ENCODE measurements at regions not wholly inside any gene's neighbourhood (a gene's known extent, or its start where the extent isn't known, plus 50 kb on each side); places are given as distances from the start of the nearest gene placed in this dataset.

DNA sequence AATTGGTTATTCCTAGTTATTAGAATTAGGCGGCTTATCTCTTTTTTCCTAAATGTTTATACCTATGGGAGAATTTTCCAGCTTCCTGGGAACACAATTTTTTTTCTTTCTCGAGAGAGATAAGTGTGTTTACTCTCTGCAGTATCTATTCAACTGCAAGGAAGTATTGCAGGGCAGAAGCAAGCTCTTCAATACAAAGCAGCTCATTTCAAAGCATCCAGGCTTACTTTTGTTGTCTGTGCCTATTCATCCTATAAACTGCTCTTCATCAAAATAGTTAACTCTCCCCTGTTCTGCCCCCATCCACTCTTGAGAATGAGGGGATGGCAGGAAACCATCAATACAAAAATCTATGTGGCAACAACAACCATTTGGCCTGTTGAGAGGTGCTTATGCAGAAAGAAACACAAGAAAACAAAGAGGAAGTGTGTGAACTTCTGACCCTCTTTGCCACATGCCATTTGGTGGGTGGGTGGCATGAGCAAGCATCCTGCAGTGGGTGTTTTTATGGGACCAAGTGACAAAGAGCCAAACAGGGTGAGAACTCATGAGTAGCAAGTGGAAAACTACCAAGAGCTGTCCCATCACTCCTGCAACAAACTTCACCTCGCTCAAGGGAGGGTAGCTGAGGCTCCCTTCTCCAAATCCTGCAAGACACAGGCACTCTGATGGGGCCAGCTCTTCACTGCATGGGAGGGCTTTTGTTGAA lies 50.6 kb upstream of the MRPS6 start:
- DNase-seq: peak; percentile 46

DNA sequence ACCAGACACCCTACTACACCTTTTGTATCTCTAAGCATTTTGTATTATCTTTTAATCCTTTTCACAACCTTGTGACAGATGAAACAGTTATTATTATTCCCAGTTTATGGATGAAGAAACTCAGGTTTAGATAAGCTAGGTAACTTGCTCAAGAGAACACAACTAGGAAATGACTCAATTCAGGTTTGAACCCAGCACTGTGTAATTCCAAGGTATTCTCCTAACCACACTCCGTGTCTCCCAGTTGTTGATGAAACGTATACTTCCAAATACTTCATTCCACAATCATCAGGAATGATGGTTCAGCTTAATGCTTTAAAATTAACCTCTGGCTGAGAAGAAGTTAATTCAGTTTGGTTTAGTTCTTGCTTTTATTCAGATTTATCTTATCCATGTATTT lies 51.7 kb upstream of the MRPS6 start:
- DNase-seq: no peak

DNA sequence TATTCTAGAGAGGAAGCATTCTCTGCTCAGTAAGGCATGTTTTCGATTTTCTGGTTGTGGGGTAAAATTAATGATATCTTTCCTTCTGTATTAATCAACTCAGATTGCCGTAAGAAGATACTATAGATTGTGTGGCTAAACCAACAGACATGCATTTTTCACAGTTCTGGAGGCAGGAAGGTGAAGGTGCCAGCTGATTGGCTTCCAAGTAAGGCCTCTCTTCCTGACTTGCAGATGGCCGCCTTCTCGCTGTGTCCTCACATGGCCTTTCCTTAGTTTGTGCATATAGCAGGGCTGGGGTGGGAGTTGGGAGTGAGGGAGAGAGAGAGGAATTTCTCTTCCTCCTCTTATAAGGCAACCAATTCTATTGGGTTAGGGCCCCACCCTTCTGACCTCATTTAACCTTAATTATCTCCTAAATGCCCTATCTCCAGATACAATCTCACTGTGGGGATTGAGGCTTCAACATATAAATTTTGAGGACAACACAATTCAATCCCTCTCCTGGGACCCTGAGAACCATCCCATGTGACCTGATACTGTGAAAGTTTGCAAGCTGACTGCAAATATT lies 52.3 kb upstream of the MRPS6 start:
- no peak for DNase-seq

DNA sequence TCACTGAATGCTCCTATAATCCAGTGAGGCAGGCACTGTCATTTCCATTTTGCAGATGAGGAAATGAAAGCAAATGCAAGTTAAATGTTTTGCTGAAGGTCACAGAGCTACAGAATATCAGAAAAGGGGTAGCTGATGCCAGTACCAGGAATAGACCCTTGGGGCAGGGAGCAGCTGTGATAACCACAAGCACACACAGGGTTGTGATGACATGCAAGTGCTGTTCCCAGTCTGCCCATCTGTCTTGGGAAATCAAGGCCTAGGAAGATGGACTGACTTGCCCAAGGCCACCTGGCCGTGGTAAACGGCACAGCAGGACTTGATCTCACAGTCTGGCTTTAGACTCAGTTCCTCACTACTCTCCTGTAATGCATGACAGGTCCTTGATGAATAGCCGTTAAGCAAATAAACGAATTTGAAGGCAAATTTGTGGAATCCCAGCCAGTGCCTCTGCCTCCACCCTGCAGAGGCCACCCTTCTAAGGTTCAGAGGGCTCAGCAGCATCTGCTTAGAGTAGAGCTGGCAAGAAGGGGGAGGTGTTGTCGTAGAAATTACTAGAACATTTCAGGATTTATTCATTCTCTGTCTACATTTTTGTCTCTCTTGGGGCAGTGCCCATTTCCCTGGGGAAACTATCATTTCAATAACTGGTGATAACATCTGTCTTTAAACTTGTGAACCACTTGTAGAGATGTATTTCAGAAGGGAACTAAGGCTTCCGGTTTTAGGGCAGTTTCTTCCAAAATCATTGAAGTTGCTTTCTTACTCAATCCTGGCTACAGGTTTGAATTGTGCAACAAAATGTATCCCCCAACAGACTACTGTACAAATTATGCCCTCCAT lies 53.2 kb upstream of the MRPS6 start:
- DNase-seq: peak; percentile 31

DNA sequence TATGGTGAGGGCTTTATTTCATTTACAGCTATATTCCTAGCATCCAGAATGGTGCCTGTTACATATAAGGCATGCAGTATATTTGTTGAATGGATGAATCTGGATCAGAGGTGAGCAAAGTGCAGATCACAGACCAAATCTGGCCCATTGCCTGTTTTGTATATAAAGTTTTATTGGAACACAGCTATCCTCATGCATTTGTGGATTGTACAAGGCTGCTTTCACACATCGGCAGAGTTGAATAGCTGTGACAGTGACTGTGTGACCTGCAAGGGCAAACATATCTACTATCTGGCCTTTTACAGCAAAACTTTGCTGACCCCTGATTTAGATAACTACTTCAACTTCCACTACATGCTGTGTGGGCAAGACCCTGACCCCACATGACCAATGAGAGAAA lies 54.0 kb upstream of the MRPS6 start:
- DNase-seq: no peak

DNA sequence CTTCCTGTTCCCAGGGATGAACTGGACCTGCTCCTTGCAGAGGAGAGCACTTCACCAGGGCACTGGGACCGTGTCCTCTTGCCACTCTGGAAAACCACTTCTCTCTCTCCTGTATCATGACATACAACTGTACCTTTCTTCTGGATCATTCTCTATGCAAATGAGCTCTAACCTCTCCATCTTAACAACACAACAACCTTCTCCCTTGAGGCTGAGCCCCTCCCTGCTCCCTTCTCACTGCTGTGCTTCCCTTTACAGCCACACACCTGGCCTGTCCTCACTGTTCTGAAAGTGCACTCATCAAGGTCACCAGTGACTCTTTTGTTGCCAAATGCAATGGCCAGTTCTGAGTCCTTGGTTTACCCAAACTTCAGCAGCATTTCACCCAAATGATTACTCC lies 54.5 kb upstream of the MRPS6 start:
- no peak for DNase-seq

DNA sequence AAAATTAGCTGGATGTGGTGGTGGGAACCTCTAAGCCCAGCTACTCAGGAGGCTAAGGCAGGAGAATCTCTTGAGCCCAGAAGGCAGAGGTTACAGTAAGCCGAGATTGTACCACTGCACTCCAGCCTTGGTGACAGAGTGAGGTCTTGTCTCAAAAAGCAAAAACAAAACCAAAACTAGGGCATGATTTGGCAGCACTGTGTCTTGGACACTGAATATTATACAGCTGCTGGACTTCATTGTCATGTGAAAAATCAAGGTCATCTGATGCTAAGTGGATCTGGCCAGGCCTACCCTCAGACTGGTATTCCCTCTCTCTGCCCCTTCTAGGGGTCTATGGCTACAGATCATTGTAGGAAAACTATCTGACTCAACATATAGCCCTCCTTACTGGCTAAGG lies 55.2 kb upstream of the MRPS6 start:
- DNase-seq: no peak

DNA sequence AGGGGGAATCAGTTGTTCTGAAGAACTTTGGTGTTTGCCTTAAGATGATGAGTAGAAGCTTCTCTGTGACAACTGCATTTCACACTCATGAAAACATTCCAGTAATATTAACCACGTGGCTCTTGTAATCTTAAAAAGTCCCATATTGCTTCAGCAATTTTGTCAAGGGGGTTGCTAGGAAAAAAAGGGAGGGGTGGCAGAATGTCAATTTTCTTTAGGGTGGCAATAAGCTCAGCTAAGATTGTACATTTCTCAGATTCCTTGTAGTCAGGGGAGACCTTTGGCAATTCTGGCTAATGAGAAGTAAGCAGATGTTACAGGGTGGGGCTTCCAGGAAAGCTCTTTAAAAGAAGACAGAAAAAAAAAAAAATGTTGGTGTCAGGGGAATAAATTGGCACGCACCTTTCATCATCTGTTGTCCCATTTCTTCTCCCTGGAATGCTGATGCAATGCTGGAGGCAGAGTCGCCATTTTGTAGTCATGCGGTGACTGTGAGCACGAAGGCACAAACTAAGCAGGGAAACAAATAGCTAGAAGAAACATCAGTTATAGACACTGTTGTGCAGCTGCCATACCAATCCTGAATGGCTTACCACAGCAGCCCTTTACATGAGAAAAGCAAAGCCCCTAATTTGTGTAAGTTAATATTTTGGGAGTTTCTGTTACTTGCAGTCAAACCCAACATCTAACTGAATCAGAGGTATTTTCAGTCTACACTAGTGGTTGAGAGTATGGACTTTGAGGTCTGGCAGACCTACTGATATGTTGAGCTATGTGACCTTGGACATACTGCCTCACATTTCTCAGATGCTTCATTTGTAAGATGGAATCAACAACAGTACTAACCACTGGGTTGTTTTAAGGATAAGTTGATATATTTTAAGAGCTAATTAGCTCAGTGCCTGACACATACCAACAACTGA lies 56.1 kb upstream of the MRPS6 start:
- DNase-seq: no peak

DNA sequence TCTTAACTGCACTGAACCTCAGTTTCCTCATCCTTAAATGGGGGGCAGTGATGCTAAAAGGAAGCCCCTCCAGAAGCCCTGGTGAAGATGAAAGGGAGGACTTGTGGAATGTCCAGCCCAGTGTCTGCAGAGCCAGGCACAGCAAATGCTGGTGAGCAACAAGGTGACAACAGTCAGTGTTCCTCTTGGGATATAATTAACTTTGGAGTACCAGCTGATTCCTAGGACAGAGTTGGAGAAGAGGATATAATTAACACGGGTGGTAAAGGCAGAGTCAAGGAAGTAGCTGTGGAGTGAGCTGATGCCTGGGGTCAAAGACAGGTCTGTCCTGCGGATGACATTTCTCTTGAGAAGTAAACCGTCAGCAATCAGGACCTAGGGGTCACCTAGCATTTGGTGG lies 60.7 kb upstream of the MRPS6 start:
- no peak for DNase-seq

DNA sequence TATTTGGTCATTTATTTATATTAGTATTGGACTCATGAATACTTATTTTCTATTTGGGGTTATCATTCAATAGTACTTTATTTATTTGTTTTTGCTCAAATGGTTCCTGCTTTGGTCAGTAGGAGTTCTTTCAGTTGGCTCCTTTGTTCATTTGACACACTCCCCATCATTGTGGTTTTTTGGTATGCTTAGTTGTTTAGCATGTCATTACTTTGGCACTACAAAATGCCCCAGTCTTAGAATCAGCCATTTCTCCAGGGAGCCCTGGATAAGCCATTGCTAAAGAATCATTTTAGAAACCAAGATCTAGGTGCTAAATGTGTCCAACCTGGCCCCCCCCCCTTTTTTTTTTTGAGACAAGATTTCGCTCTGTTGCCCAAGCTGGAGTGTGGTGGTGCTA lies 61.7 kb upstream of the MRPS6 start:
- no peak for DNase-seq

DNA sequence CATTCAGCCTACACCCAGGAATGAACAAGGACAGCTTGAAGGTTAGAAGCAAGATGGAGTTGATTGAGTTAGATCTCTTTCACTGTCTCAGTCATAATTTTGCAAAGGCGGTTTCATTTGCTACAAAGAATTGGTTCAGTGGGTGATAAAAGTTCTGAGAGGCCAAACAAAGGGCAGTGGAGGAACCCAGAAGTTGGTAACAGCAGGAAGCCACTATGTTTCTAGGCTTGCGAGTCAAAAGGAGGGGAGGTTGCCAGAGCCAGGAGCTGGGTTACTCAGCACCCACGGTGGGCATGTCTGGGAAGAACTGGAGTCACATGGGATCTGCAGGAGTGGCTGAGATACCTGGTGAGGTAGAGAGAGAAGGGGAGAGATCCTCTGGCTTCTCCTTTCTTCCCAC lies 64.2 kb upstream of the MRPS6 start:
- no peak for DNase-seq

DNA sequence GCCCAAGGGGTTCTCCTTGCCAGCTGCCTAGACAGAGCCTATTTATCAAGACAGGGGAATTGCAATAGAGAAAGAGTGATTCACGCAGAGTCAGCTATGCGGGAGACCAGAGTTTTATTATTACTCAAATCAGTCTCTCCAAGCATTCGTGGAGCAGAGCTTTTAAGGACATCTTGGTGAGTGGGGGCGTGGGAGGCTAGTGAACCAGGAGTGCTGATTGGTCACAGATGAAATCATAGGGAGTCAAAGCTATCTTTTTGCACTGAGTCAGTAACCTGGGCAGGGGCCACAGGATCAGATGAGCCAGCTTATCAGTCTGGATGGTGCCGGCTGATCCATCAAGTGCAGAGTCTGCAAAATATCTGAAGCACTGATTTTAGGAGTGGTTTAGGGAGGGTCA lies 64.8 kb upstream of the MRPS6 start:
- no peak for DNase-seq

DNA sequence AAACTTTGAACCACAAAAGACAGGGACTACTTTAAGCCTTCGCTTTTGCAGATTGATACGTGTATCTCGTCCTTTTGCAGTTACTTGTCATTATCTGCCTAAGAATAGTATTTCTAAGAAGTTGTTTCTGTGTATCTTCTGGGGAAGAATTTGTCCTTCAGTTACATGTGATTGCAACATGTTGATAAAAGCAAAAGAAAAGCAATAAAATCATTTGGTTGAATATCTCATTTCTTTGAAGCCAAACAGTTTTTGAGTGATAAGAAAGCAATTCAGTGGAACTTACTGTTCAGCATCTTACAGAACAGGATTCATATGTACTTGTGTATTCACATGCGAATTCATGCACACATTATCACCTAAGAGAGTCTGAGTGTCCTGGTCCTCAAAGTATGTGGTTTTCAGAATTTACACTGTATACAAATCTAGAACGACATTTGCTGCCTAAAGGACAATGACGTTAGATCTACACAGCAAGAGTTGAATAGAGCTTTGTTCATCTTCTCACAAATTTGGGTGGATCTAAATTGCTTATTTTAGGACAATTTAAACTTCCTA lies 66.7 kb upstream of the MRPS6 start:
- DNase-seq: no peak

DNA sequence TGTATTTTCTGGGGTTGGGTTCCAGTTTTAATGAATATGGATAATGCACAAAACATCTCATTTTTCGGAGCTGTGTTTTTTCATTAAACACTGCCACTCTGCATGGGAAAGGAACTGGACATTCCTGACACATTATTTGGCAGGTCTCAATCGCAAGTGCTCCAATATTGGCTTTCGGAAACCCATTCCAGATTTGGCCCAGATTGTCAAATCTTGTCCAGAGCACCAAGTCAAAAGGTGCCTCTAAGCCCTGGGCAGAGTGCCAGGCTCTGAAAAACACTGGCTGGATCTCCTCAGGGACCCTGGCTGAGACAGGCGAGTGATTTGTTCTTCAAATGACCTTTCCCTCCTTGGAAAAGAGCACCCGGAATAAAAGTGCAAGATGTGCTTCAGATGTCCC lies 68.4 kb upstream of the MRPS6 start:
- no peak for DNase-seq

DNA sequence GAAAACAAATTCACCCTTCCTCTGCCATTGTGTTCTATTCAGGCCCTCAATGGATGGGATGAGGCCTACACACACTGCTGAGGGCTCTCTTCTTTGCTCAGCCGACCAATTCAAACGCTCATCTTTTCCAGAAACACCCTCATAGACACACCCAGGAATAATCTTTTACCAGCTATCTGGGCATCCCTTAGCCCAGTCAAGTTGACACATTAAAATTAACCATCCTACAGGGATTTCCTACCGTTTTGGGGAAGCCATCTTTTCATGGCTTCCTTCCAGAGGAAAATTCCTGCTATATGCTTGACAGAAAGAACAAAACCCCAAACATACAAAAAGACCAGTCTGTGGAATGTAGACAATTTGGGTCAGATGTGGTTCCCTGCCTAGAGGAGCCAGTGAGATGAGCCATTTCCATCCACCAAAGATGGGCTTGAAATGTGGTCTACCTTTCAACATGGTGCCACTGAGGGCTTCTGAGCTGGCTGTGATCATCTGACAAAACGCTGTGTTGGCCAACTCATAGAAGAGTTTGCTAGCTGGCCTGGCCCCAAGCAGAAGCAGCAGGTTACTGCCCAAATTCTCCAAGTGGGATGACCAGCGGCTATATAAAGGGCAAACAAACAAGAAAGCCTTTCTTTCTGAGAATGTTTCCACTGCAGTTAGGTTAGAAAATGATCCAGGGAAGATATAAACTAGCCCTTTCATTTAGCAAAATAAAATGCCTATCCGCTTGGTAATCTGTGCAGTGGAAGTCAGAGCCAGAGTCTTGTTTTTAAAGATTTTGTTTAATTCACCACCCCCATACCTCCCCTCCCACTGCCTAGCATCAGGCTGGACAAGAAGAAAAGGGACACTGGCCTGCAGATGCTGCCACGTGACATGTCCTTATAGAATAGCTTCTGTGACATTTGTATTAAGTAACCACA lies 69.1 kb upstream of the MRPS6 start:
- DNase-seq: no peak

DNA sequence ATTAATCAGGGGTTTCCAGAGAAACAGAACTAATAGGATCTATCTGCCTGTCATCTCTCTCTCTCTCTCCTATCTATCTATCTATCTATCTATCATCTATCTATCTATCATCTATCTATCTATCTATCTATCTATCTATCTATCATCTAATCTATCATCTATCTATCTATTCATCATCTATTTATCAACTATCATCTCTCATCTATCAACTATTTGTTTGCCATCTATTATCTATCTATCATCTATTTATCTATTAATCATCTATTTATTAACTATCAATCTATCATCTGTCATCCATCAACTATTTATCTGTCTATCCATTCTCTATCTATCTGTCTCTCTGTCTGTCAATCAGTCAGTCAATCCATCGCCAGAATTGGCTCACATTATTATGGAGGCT lies 70.0 kb upstream of the MRPS6 start:
- DNase-seq: no peak

DNA sequence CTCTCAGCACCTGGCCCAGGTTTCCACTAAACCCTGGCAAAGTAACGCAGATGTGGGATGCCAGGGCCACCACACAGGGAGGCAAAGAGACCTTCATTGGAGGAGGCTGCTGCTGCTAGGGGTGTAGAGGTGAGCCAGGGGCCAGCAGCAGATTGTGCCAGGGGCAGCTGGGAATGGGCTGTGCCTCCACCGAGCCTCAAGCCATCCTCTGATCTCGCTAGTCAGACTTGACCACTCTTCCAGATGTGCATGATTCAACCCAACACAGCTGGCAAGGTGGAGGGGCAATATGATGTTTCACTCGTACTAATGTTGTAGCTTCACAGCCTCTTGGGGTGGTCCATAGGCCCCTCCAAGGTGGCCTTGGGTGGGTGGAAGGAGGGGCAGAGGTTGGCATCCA lies 73.0 kb upstream of the MRPS6 start:
- no peak for DNase-seq

DNA sequence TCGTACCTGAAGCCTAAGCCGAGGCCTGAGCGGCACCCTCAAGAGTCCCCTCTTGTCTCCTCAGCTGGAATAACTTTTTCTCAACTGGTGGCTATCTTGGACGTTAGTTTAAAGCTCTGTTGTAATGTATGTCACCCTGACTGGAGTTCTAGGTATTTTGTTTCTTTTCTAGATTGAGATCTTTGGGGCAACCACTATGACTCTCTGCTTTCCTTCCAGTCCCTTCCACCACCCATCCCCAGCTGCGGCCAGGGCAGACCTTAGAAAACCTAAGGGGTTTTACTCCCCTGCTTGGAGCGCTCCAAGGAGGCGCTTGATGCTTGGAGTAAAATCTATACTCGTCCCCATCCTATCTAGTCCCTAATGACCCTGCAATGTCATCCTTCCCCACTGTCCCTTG lies 74.6 kb upstream of the MRPS6 start:
- no peak for DNase-seq

DNA sequence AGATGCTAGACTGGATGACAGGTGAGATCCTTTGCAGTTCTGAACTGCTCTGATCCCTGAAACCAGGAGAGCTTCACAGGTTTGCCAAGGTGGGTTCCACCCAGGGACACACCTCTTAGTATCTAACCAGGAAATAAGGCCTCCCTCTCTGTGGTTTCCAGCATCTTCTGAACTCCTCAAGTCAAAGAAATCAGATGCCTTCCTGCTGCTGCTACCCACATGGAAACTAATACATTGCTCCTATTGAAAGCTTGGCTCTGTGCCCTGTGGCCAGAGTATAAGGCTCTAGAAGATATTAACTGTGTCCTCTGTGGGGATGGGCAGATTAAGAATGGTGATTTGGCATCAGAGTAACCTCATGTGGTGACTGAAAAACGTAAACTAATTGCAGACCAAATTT lies 75.0 kb upstream of the MRPS6 start:
- no peak for DNase-seq

DNA sequence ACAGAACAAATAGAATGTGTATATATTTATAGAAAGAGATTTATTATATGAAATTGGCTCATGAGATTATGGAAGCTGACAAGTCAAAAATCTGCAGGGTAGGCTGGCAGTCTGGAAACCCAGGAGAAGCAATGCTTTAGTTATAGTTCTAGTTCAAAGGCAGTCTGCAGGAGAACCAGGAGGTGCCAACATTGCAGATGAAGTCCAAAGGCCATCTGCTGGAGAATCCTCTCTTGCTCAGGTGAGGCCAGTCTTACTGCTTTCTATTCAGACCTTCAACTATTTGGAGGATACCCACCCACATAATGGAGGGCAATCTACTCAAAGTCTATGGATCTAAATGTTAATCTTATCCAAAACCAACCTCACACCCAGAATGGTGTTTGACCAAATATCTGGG lies 75.9 kb upstream of the MRPS6 start:
- DNase-seq: no peak

DNA sequence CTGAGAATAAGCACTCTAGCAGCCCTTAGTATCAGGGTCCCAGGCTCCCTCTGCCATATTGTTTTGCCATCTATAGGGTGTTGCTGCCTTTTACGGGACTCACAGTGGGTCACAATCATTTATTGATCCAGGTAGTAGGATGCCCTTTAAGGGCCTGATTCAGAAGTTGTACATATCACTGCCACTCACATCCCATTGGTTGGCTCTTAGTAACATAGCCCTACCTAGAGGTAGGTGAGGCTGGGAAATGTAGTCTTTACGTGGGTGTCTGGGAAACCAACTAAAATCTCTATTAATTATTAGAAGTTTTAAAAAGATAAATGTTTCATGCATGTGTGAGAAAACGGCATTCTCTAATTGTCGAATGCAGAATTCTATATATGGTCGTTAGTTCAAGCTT lies 78.8 kb upstream of the ATP5PO start:
- no peak for DNase-seq

All from CD4-positive, alpha-beta T cell treated with Interleukin-15 for 1 hour (primary cell).